Loucy (cell line): ENCODE measurements at regions not wholly inside any gene's neighbourhood (a gene's known extent, or its start where the extent isn't known, plus 50 kb on each side); places are given as distances from the start of the nearest gene placed in this dataset.

Experiments used
- H2AFZ ChIP-seq: fragments of 200-600 bp; sonication (generic); 2 replicates; pipeline ENCODE4 v1.6.0; 2016; ENCODE audit warnings: antibody characterized with exemption, mild to moderate bottlenecking, low read length, moderate library complexity
- H3F3A ChIP-seq: fragments of 200-600 bp; 2 replicates; pipeline ENCODE4 v1.6.0; 2016; ENCODE audit warnings: antibody characterized with exemption, low read depth, mild to moderate bottlenecking
- H3K27me3 ChIP-seq: fragments of 200-600 bp; sonication (generic); 2 replicates; pipeline ENCODE4 v1.6.1; 2014; ENCODE audit warnings: low read length, mild to moderate bottlenecking; ENCODE audit not compliant: insufficient read depth, poor library complexity, severe bottlenecking
- H3K36me3 ChIP-seq: fragments of 200-600 bp; sonication (generic); 2 replicates; pipeline ENCODE4 v1.6.1; 2016; ENCODE audit warnings: low read length; ENCODE audit not compliant: insufficient read depth
- H3K4me1 ChIP-seq: fragments of 200-600 bp; sonication (generic); 2 replicates; pipeline ENCODE4 v1.5.1; 2014; ENCODE audit warnings: low read length, mild to moderate bottlenecking; ENCODE audit not compliant: insufficient read depth, poor library complexity, severe bottlenecking
- H3K4me2 ChIP-seq: fragments of 200-600 bp; sonication (generic); 2 replicates; pipeline ENCODE4 v1.6.0; 2014; ENCODE audit warnings: antibody characterized with exemption, low read length, low read depth, mild to moderate bottlenecking; ENCODE audit not compliant: poor library complexity, severe bottlenecking
- H3K4me3 ChIP-seq: fragments of 200-600 bp; sonication (generic); 2 replicates; pipeline ENCODE4 v1.5.1; 2014; ENCODE audit warnings: low read length, mild to moderate bottlenecking, mixed read lengths; ENCODE audit not compliant: poor library complexity, severe bottlenecking
- H3K79me2 ChIP-seq: fragments of 200-600 bp; sonication (generic); 2 replicates; pipeline ENCODE4 v1.6.1; 2014; ENCODE audit warnings: low read length; ENCODE audit not compliant: insufficient read depth
- H3K9ac ChIP-seq: fragments of 200-600 bp; sonication (generic); 2 replicates; pipeline ENCODE4 v1.6.0; 2014; ENCODE audit warnings: mild to moderate bottlenecking, low read depth, low read length, moderate library complexity; ENCODE audit not compliant: poor library complexity, severe bottlenecking
- H3K9me2 ChIP-seq: fragments of 200-600 bp; sonication (generic); replicated peaks from 2 replicates; pipeline ENCODE4 v1.6.1; 2016; ENCODE audit warnings: low read depth, low read length, mixed read lengths
- H3K9me3 ChIP-seq: fragments of 200-600 bp; sonication (generic); 2 replicates; pipeline ENCODE4 v1.6.1; 2014; ENCODE audit warnings: mild to moderate bottlenecking, antibody characterized with exemption, low read length, low read depth; ENCODE audit not compliant: insufficient read depth
- H4K20me1 ChIP-seq: fragments of 200-600 bp; sonication (generic); 2 replicates; pipeline ENCODE4 v1.6.0; 2014; ENCODE audit warnings: antibody characterized with exemption, low read length, mild to moderate bottlenecking; ENCODE audit not compliant: insufficient read depth, poor library complexity, severe bottlenecking
- CTCF ChIP-seq: fragments of 200-600 bp; sonication (generic); conservative IDR thresholded peaks from 2 replicates; pipeline ENCODE4 v1.5.1; 2014; ENCODE audit warnings: mild to moderate bottlenecking, antibody characterized with exemption, low read length
- EZH2phosphoT487 ChIP-seq: fragments of 200-600 bp; IDR thresholded peaks from 2 replicates; pipeline ENCODE4 v1.6.1; 2018; ENCODE audit warnings: antibody characterized with exemption, mild to moderate bottlenecking, moderate library complexity, borderline replicate concordance

- Histone ChIP-seq H3K9ac (no peak overlapping the region), H3K4me3 (no peak overlapping the region), H3K9me2 (no peaks in the 10 kb centered on the region), H3F3A (no peaks in the 10 kb centered on the region), H4K20me1 (no peaks in the 10 kb centered on the region), H3K9me3 (no peaks in the 10 kb centered on the region), H3K4me1 (no peaks in the 10 kb centered on the region), H2AFZ (no peak overlapping the region), H3K36me3 (no peaks in the 10 kb centered on the region), H3K27me3 (no peaks in the 10 kb centered on the region), H3K79me2 (no peaks in the 10 kb centered on the region), H3K4me2 (no peak overlapping the region)
- TF ChIP-seq CTCF: no peak
- no peak for TF ChIP-seq EZH2phosphoT487
Measured at GRCh38 chr11:33454264-33454663, 197.1 kb downstream of the HIPK3 start.

DNA sequence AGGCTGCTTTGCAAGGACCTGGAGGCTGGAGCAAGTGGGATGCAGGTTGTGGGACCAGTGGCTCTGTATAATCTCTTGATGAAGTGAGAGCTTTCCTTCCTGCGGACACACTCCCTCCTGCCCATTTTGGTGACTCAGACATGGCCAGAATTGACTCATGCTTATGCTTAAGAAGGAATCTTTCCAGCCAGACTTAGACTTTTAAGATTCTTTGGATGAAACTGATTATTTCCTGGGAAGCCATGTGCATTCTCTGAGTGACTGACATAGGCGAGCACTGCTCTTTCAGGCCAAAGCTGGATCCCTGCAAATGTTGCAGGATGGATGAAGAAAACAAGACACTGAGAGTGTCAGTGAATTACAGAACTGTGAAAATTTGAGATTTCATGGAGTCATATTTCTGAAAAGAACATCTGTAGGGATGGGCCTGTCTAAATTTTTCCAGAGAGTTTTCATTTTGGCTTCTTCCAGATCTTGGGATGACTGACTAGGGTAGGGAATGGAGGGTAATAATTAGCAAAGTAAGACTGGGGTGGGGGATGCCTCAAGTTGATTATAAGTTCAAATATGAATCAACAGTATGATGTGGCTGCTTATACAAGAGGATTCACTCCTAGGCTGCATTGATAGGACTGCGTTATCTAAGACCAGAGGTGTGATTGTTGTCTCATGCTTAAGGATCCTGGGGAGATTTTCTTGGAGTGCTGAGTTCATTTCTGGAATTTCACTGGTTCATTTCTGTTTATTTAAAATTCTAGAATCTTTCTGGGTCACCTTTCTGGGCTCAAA lies 195.8 kb downstream of the HIPK3 start:
- Histone ChIP-seq H3K9me2 (no peaks in the 10 kb centered on the region), H3K9ac (no peak overlapping the region), H4K20me1 (no peaks in the 10 kb centered on the region), H3K36me3 (no peaks in the 10 kb centered on the region), H3K9me3 (no peaks in the 10 kb centered on the region), H3K4me1 (no peaks in the 10 kb centered on the region), H3F3A (no peaks in the 10 kb centered on the region), H2AFZ (no peak overlapping the region), H3K79me2 (no peaks in the 10 kb centered on the region), H3K4me2 (no peak overlapping the region), H3K4me3 (no peak overlapping the region), H3K27me3 (no peaks in the 10 kb centered on the region)
- TF ChIP-seq CTCF: no peak
- no peak for TF ChIP-seq EZH2phosphoT487

GRCh38 chr11:33451364-33451763 lies 194.2 kb downstream of the HIPK3 start:
- Histone ChIP-seq H3K27me3 (no peaks in the 10 kb centered on the region), H3K9me3 (no peaks in the 10 kb centered on the region), H3K36me3 (no peaks in the 10 kb centered on the region), H3K79me2 (no peaks in the 10 kb centered on the region), H3K4me1 (no peaks in the 10 kb centered on the region), H3F3A (no peaks in the 10 kb centered on the region), H3K9me2 (no peaks in the 10 kb centered on the region), H3K4me2 (no peak overlapping the region), H3K9ac (no peak overlapping the region), H3K4me3 (no peak overlapping the region), H4K20me1 (no peaks in the 10 kb centered on the region), H2AFZ (no peak overlapping the region)
- TF ChIP-seq EZH2phosphoT487: no peak
- TF ChIP-seq CTCF: no peak
